ENCODE measurements at regions not wholly inside any gene's neighbourhood (a gene's known extent, or its start where the extent isn't known, plus 50 kb on each side); places are given as distances from the start of the nearest gene placed in this dataset.

DNA sequence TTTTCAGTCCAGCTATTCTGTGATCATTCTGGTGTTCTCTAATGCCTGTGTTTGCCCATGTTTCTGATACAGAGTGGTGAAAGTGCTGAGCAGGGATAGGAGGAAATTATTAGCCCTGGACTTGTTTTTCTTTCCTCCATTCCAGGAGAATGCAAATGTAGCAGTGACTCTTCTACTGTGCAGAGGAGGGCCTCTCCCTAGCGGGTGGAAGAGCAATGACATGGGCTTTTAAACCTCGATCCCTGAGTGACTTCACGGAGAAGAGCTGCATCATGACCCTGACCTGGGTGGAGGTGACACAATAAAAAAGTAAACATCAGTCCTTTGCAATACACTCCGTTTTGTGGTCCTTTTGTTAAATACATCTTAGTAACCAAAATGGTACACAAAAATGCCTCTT is 68.0 kb upstream of the NETO1 start:
- TF ChIP-seq, protein P1, sequence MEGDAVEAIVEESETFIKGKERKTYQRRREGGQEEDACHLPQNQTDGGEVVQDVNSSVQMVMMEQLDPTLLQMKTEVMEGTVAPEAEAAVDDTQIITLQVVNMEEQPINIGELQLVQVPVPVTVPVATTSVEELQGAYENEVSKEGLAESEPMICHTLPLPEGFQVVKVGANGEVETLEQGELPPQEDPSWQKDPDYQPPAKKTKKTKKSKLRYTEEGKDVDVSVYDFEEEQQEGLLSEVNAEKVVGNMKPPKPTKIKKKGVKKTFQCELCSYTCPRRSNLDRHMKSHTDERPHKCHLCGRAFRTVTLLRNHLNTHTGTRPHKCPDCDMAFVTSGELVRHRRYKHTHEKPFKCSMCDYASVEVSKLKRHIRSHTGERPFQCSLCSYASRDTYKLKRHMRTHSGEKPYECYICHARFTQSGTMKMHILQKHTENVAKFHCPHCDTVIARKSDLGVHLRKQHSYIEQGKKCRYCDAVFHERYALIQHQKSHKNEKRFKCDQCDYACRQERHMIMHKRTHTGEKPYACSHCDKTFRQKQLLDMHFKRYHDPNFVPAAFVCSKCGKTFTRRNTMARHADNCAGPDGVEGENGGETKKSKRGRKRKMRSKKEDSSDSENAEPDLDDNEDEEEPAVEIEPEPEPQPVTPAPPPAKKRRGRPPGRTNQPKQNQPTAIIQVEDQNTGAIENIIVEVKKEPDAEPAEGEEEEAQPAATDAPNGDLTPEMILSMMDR (IDR thresholded peaks at IDR 0.05): no peak
- no peak for TF ChIP-seq POLR2A (IDR thresholded peaks at IDR 0.05)

Data from thyroid gland (tissue), 4 donors.